GM12891 (cell line): ENCODE measurements at regions not wholly inside any gene's neighbourhood (a gene's known extent, or its start where the extent isn't known, plus 50 kb on each side); places are given as distances from the start of the nearest gene placed in this dataset.

Experiments used
- POLR2A ChIP-seq: IDR thresholded peaks from 2 replicates; pipeline ENCODE4 v1.6.1; 2011; ENCODE audit warnings: low read depth, low read length, control low read depth
- POLR2AphosphoS5 ChIP-seq: IDR thresholded peaks from 2 replicates; pipeline ENCODE4 v1.6.1; 2011; ENCODE audit warnings: low read depth, low read length, control low read depth
- SPI1 ChIP-seq: IDR thresholded peaks from 2 replicates; pipeline ENCODE4 v1.6.1; 2011; ENCODE audit warnings: low read depth, low read length, control low read depth
- TAF1 ChIP-seq: IDR thresholded peaks from 2 replicates; pipeline ENCODE4 v1.6.1; 2011; ENCODE audit warnings: low read depth, low read length, control low read depth

DNA sequence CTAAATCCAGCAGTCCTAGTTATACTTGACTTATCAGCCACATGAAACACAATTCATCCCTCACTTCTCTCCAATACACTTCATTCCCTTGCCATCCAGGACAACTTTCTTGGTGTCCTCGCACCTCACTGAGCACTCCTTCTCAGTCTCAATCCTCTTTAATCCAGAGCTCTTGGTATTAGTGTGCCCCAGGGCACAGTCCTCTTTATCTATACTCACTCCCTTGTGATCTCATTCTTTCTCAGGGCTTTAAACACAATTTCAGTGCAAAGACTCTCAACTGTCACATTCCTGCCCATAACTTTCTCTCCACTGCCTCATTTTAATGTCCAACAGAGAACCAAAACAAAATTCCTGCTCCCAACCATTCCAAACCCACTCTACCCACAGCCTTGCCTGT is 60.8 kb upstream of the SPOPL start:
- TF ChIP-seq SPI1 (no peak), POLR2AphosphoS5 (no peak), POLR2A (no peak), TAF1 (no peak)
